H54 (cell line): ENCODE measurements at regions not wholly inside any gene's neighbourhood (a gene's known extent, or its start where the extent isn't known, plus 50 kb on each side); places are given as distances from the start of the nearest gene placed in this dataset.
"Not testable (repeated sequence)": the region's sequence is repeated elsewhere in the genome, so short reads cannot be mapped to it uniquely, and the experiment has no call there.

Experiments used
- DNase-seq: peaks from one replicate; pipeline ENCODE4 v3.0.0; 2011; ENCODE audit warnings: low spot score, mixed read lengths; ENCODE audit not compliant: insufficient read length
- FAIRE-seq: peaks from 3 replicates; lab custom pipeline; 2011; peaks lifted over from hg19 to GRCh38; lab: Jason Lieb, UNC
- POLR2A ChIP-seq: IDR thresholded peaks from 2 replicates; pipeline ENCODE4 v1.6.1; 2011; ENCODE audit warnings: low read depth, mild to moderate bottlenecking, low read length

GRCh38 chr7:110421490-110422241, 669.3 kb upstream of the LRRN3 start:
- FAIRE-seq (no peak), DNase-seq (no peak)
- TF ChIP-seq POLR2A: no peak

GRCh38 chr7:110432061-110432553, 658.8 kb upstream of the LRRN3 start:
- DNase-seq (no peak), FAIRE-seq (no peak)
- TF ChIP-seq POLR2A: no peak

DNA sequence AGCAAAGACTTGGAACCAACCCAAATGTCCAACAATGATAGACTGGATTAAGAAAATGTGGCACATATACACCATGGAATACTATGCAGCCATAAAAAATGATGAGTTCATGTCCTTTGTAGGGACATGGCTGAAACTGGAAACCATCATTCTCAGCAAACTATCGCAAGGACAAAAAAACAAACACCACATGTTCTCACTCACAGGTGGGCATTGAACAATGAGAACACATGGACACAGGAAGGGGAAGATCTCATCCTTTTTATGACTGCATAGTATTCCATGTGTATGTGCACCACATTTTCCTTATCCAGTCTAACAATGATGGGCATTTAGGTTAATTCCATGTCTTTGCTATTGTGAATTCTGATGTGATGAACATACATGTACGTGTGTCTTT, 652.0 kb upstream of the LRRN3 start:
- not testable (repeated sequence) for DNase-seq, FAIRE-seq

DNA sequence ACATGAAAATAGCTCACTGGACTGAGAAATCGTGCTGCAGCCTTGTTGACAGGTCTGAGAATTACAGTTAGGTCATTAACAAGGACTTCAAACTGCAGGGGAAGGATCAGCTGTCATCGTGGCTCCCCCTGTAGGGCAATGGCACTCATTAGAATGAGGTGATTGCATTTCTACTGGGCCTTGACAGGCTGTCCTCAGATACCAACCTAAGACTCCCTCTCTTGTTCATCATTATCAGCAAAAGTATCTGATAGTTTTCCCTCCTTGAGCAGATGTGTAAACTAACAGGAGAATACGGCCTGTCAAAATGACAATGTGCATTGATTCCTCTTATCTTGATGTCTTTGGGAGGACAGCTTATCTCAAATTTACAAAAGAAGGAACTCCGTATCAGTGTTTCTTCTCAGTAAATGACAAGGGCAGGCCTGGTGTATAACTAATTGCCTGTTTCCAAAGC, 648.5 kb upstream of the LRRN3 start:
- DNase-seq: peak; percentile 22
- TF ChIP-seq POLR2A: no peak
- peak; percentile 93 for FAIRE-seq

- DNase-seq: no peak
- no peak for TF ChIP-seq POLR2A
- no peak for FAIRE-seq
Measured at GRCh38 chr7:110446658-110447057, 644.3 kb upstream of the LRRN3 start.

DNA sequence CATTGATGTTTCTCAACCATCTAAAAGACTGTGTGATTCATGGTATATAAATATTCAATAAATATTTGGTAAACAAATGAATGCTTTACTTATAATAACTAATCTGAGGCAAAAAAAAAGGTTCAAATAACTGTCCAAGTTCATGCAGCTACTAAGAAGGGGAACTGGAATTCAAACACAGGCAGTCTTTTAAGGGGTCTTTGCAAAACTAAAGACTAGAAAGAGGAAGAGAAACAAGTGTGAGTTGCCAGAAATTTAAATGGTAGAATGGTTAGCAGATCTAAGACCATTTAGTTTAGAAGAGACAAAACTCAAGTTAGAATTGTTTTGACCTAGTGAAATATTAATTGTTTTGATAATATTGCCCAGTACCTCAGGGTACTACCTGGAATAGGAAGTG, 642.0 kb upstream of the LRRN3 start:
- DNase-seq (no peak), FAIRE-seq (no peak)

DNA sequence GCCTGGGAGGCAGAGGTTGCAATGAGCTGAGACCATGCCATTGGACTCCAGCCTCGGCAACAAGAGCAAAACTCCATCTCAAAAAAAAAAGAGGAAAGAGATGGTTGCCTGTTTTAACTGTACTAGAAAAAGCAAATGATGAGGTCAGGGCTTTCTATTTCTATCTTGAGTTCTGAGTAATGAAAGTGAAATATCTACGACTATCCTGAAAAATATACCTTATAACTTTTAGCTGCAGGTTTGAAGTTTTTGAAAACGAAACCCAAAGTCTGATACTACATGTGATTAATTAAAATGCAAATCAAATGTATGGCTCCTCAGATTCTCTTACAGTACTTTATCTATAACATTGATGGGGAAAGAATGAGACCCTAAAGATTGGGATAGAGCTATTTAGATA, 636.2 kb upstream of the LRRN3 start:
- no peak for TF ChIP-seq POLR2A
- no peak for FAIRE-seq
- no peak for DNase-seq

More for the DNA sequence above, 642.0 kb upstream of the LRRN3 start:
- no peak for TF ChIP-seq POLR2A

DNA sequence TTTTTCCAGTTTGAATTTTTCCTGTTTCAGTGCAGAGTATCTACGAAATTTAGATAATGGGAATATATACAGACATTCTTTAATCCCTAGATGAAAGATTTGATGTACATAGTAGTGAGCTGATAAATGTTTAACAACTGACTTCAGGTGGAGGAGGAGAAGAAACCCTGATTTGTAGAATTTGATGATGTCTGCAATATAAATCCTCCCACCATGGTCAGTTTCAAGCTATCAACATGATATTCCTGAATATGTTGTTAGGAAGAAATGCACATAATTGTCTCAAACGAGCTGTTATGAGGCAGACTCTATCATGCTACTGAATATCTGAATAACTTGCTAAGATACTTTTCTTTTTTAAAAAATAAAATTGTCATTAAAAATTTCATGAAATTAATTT, 629.3 kb upstream of the LRRN3 start:
- FAIRE-seq: no peak
- TF ChIP-seq POLR2A: no peak
- no peak for DNase-seq

GRCh38 chr7:110470420-110470819, 620.5 kb upstream of the LRRN3 start:
- DNase-seq (no peak), FAIRE-seq (no peak)
- no peak for TF ChIP-seq POLR2A

- not testable (repeated sequence) for FAIRE-seq, DNase-seq
Measured at GRCh38 chr7:110472419-110472818, 618.5 kb upstream of the LRRN3 start.

- no peak for DNase-seq
- no peak for FAIRE-seq
- TF ChIP-seq POLR2A: no peak
Measured at GRCh38 chr7:110480964-110481363, 610.0 kb upstream of the LRRN3 start.

GRCh38 chr7:110483553-110483952, 607.4 kb upstream of the LRRN3 start:
- DNase-seq (no peak), FAIRE-seq (no peak)
- TF ChIP-seq POLR2A: no peak

GRCh38 chr7:110484356-110484755, 606.6 kb upstream of the LRRN3 start:
- FAIRE-seq (no peak), DNase-seq (no peak)

GRCh38 chr7:110486549-110486948, 604.4 kb upstream of the LRRN3 start:
- no peak for DNase-seq
- TF ChIP-seq POLR2A: no peak
- no peak for FAIRE-seq

More at GRCh38 chr7:110484356-110484755, 606.6 kb upstream of the LRRN3 start:
- no peak for TF ChIP-seq POLR2A

- no peak for DNase-seq
- TF ChIP-seq POLR2A: no peak
- FAIRE-seq: peak; percentile 61
Measured at GRCh38 chr7:110502888-110503465, 588.0 kb upstream of the LRRN3 start.

GRCh38 chr7:110507369-110507768, 583.6 kb upstream of the LRRN3 start:
- no peak for TF ChIP-seq POLR2A
- FAIRE-seq (no peak), DNase-seq (no peak)
